ENCODE measurements at regions not wholly inside any gene's neighbourhood (a gene's known extent, or its start where the extent isn't known, plus 50 kb on each side); places are given as distances from the start of the nearest gene placed in this dataset.

DNA sequence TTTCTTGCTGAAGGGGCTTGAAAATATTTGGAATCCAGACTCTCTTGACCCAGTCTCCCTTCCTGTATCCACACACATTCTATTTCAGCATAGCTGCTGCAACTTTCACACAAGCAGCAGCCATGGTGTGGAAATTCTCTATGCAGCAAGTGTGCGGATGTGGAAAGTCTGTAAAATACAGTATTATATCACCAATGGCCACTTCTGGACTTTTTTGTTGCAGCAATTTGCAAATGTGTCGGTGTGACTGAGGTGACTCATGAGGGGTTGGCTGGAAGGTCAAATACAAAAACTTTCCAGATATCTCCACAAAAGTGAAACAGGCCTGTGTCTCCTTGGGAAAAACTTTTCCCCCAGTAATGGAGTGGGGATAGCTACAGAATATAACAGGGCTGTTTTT, 299.3 kb upstream of the GYPC start:
- peaks cover 0 to 3% (median 0%) of the 10 kb centered on the region in 3 donors for H3K9me3 Mint-ChIP-seq
- no peak overlapping the region for H3K27ac Mint-ChIP-seq
- no peak for ATAC-seq (replicated peaks in 1 of 4)
- WGBS (ENCODE audit: insufficient coverage) = no CpG with 5 or more reads among the region's 2 CpGs
- Histone ChIP-seq H3K27ac (ENCODE audit: low read length) (no peak overlapping the region), H3K9me3 (no peaks in the 10 kb centered on the region), H3K36me3 (ENCODE audit: control insufficient read depth in 2 of 2, extremely low read depth in 1 of 2, insufficient read depth in 1 of 2, low read length in 1 of 2) (no peaks in the 10 kb centered on the region), H3K4me1 (ENCODE audit: control insufficient read depth in 1 of 2, extremely low read depth in 1 of 2, insufficient read depth in 2 of 2, low read length in 2 of 2) (no peaks in the 10 kb centered on the region), H3K4me3 (ENCODE audit: control insufficient read depth in 1 of 2, extremely low read depth in 1 of 2, low read length in 1 of 2) (no peak overlapping the region), H3K27me3 (replicated peaks in 1 of 2; ENCODE audit: control insufficient read depth in 2 of 2, extremely low read depth in 1 of 2, insufficient read depth in 2 of 2, low read length in 1 of 2) (peaks cover 0 to 3% of the 10 kb centered on the region in 2 experiments)
- H3K4me1 Mint-ChIP-seq = no peaks in the 10 kb centered on the region
- no peak for DNase-seq
- H3K27me3 Mint-ChIP-seq = peaks cover 0 to 10% of the 10 kb centered on the region in 2 donors
- H3K36me3 Mint-ChIP-seq = no peaks in the 10 kb centered on the region
- no peak overlapping the region for H3K4me3 Mint-ChIP-seq
- ChIA-PET CTCF (no interaction called here), POLR2A (no interaction called here)

DNA sequence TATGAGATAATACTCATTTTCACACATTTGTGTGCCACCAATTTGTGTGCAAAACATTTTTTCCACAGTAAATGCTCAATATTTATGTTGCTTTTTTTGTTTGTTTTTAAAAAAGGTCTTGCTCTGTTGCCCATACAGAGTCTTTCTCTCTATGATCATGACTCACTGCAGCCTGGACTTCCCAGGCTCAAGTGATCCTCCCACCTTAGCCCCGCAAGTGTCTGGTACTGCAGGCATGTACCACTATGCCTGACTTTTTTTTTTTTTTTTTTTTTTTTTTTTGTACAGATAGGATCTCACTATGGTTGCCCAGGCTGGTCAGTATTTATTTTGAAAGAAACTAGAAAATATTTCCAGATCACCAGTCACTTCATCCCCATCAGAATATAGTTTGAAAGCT, 297.8 kb upstream of the GYPC start:
- H3K4me3 Mint-ChIP-seq = no peak overlapping the region

DNA sequence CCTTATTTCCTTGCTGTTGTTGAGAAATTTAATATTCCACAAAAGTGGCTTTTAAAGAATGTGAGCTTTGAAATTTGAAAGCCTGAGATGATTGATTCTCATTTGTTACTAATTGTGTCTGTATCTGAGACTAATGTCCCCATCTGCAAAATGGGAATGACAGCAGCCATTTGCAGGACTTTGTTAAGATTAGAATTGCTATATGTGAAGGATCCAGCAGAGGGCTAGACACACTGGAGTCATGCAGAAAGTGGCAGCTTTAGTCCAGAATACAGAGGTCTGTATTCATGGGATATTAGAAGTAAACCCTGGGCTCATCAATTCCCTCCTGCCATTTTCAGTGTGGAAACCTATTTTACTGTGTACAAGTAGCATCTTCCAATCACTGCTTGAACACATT, 296.5 kb upstream of the GYPC start:
- no peak overlapping the region for H3K4me3 Mint-ChIP-seq
- no peaks in the 10 kb centered on the region for H3K9me3 Mint-ChIP-seq
- no peaks in the 10 kb centered on the region for H3K9me3 ChIP-seq
- no peak overlapping the region for H3K27ac ChIP-seq (ENCODE audit: low read length)
- H3K27me3 Mint-ChIP-seq = peaks cover 0 to 8% of the 10 kb centered on the region in 2 donors
- H3K4me1 Mint-ChIP-seq = no peaks in the 10 kb centered on the region
- H3K4me3 ChIP-seq (ENCODE audit: control insufficient read depth in 1 of 2, extremely low read depth in 1 of 2, low read length in 1 of 2) = no peak overlapping the region
- POLR2A ChIA-PET = no interaction called here
- peak in 1 of 35 experiments; percentile 27 for DNase-seq
- H3K27ac Mint-ChIP-seq = no peak overlapping the region
- CTCF ChIA-PET = interaction anchor here in 1 of 2 donors (0.6 kb wide), 1 partner anchor 327 kb away, joined by 5 read pairs; no protein-coding TSS in a partner anchor
- H3K27me3 ChIP-seq (replicated peaks in 1 of 2; ENCODE audit: control insufficient read depth in 2 of 2, extremely low read depth in 1 of 2, insufficient read depth in 2 of 2, low read length in 1 of 2) = peaks cover 0 to 3% of the 10 kb centered on the region in 2 experiments
- no peaks in the 10 kb centered on the region for H3K36me3 Mint-ChIP-seq
- no peak for ATAC-seq (replicated peaks in 1 of 4)
- no peaks in the 10 kb centered on the region for H3K4me1 ChIP-seq (ENCODE audit: control insufficient read depth in 1 of 2, extremely low read depth in 1 of 2, insufficient read depth in 2 of 2, low read length in 2 of 2)
- H3K36me3 ChIP-seq (ENCODE audit: control insufficient read depth in 2 of 2, extremely low read depth in 1 of 2, insufficient read depth in 1 of 2, low read length in 1 of 2) = no peaks in the 10 kb centered on the region

More for the DNA sequence above, 297.8 kb upstream of the GYPC start:
- CTCF ChIA-PET = no interaction called here
- Histone ChIP-seq H3K9me3 (no peaks in the 10 kb centered on the region), H3K27me3 (replicated peaks in 1 of 2; ENCODE audit: control insufficient read depth in 2 of 2, extremely low read depth in 1 of 2, insufficient read depth in 2 of 2, low read length in 1 of 2) (peaks cover 0 to 3% of the 10 kb centered on the region in 2 experiments), H3K4me3 (ENCODE audit: control insufficient read depth in 1 of 2, extremely low read depth in 1 of 2, low read length in 1 of 2) (no peak overlapping the region), H3K36me3 (ENCODE audit: control insufficient read depth in 2 of 2, extremely low read depth in 1 of 2, insufficient read depth in 1 of 2, low read length in 1 of 2) (no peaks in the 10 kb centered on the region), H3K4me1 (ENCODE audit: control insufficient read depth in 1 of 2, extremely low read depth in 1 of 2, insufficient read depth in 2 of 2, low read length in 2 of 2) (no peaks in the 10 kb centered on the region), H3K27ac (ENCODE audit: low read length) (no peak overlapping the region)
- POLR2A ChIA-PET = interaction anchor here in 1 of 2 donors (0.7 kb wide), 1 partner anchor 11 kb away, joined by 7 read pairs; no protein-coding TSS in a partner anchor
- ATAC-seq (replicated peaks in 1 of 4) (no peak), DNase-seq (no peak)
- Mint-ChIP-seq H3K4me1 (no peaks in the 10 kb centered on the region), H3K27me3 (peaks cover 0 to 7% of the 10 kb centered on the region in 2 donors), H3K27ac (no peak overlapping the region), H3K9me3 (no peaks in the 10 kb centered on the region), H3K36me3 (no peaks in the 10 kb centered on the region)
- WGBS (ENCODE audit: insufficient coverage) = no CpG with 5 or more reads among the region's 1 CpG

DNA sequence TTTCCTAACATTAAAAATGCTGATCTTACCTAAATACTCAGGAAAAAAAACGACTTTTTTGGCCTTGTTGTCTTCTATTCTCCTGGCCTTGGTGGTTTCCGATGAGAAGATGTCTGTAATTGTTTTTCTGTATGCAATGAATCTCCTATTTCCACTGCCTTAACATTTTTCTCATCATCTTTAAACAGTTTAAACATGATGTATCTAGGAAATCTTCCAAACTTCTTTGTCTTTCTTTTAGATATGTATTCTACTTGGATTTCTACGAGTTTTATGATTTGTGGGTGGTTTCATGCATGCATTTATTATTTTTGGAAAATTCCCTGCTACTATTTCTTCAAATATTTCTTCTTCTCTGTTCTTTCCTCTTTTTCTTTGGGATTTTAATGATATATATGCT, 288.6 kb upstream of the GYPC start:
- H3K27ac ChIP-seq (ENCODE audit: low read length) = no peak overlapping the region
- no peak for DNase-seq
- Mint-ChIP-seq H3K9me3 (no peaks in the 10 kb centered on the region), H3K27me3 (peaks cover 0 to 6% of the 10 kb centered on the region in 2 donors), H3K36me3 (no peaks in the 10 kb centered on the region), H3K4me3 (no peak overlapping the region), H3K4me1 (no peaks in the 10 kb centered on the region), H3K27ac (no peak overlapping the region)
- H3K27me3 ChIP-seq (replicated peaks in 1 of 2; ENCODE audit: control insufficient read depth in 2 of 2, extremely low read depth in 1 of 2, insufficient read depth in 2 of 2, low read length in 1 of 2) = no peaks in the 10 kb centered on the region
- no peaks in the 10 kb centered on the region for H3K36me3 ChIP-seq (ENCODE audit: control insufficient read depth in 2 of 2, extremely low read depth in 1 of 2, insufficient read depth in 1 of 2, low read length in 1 of 2)
- no peaks in the 10 kb centered on the region for H3K9me3 ChIP-seq
- POLR2A ChIA-PET = no interaction called here
- no peak overlapping the region for H3K4me3 ChIP-seq (ENCODE audit: control insufficient read depth in 1 of 2, extremely low read depth in 1 of 2, low read length in 1 of 2)
- CTCF ChIA-PET = no interaction called here
- ATAC-seq (replicated peaks in 1 of 4) = no peak
- WGBS (ENCODE audit: insufficient coverage) = no CpG with 5 or more reads among the region's 3 CpGs
- H3K4me1 ChIP-seq (ENCODE audit: control insufficient read depth in 1 of 2, extremely low read depth in 1 of 2, insufficient read depth in 2 of 2, low read length in 2 of 2) = no peaks in the 10 kb centered on the region

DNA sequence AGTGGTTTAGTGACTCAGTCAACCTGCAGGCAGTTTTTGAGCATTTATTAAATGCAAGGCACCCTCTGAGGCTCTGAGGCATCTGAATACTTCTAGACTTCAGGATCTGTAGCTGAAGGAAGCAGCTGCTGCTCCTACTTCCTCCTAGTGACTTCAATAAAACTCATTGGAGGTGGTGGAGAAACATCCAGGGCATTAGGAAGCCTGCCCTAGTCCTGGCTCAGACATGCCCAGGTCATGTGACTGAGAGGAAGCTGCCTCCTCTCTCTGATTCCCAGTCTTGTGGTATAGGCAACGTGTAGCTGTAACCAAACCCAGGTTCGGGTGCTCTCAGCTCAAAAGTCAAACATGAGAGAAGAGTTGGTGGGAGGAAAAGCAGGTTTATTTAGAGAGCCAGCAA, 287.2 kb upstream of the GYPC start:
- Mint-ChIP-seq H3K4me3 (no peak overlapping the region), H3K27me3 (peaks cover 0 to 6% of the 10 kb centered on the region in 2 donors), H3K36me3 (no peaks in the 10 kb centered on the region), H3K27ac (no peak overlapping the region), H3K4me1 (no peaks in the 10 kb centered on the region), H3K9me3 (no peaks in the 10 kb centered on the region)
- Histone ChIP-seq H3K4me1 (ENCODE audit: control insufficient read depth in 1 of 2, extremely low read depth in 1 of 2, insufficient read depth in 2 of 2, low read length in 2 of 2) (no peaks in the 10 kb centered on the region), H3K27me3 (replicated peaks in 1 of 2; ENCODE audit: control insufficient read depth in 2 of 2, extremely low read depth in 1 of 2, insufficient read depth in 2 of 2, low read length in 1 of 2) (no peaks in the 10 kb centered on the region), H3K27ac (ENCODE audit: low read length) (no peak overlapping the region), H3K4me3 (ENCODE audit: control insufficient read depth in 1 of 2, extremely low read depth in 1 of 2, low read length in 1 of 2) (no peak overlapping the region), H3K36me3 (ENCODE audit: control insufficient read depth in 2 of 2, extremely low read depth in 1 of 2, insufficient read depth in 1 of 2, low read length in 1 of 2) (no peaks in the 10 kb centered on the region), H3K9me3 (no peaks in the 10 kb centered on the region)
- ChIA-PET CTCF (no interaction called here), POLR2A (no interaction called here)
- DNase-seq = no peak
- no CpG with 5 or more reads among the region's 2 CpGs for WGBS (ENCODE audit: insufficient coverage)
- ATAC-seq (replicated peaks in 1 of 4) = no peak

DNA sequence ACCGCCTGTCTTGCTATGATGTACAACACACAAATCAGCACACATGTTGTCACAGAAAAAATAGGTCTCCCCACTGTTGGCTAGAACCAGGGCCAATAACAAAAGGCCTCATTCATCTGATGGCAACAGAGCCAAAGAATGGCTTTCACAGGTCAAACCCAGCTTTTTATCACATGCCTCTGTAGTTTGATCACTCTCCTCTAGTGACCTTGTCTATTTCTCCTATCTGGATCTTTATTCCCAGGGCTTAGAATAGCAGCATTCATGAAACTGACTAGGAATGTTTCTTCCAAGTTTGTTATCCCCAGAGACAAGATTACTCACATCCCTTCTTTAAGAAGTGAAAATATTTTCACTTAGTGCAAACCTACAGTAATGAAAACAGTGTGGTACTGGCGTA, 285.8 kb upstream of the GYPC start:
- H3K4me1 Mint-ChIP-seq = no peaks in the 10 kb centered on the region
- no peaks in the 10 kb centered on the region for H3K9me3 Mint-ChIP-seq
- H3K36me3 Mint-ChIP-seq = no peaks in the 10 kb centered on the region
- no peaks in the 10 kb centered on the region for H3K4me1 ChIP-seq (ENCODE audit: control insufficient read depth in 1 of 2, extremely low read depth in 1 of 2, insufficient read depth in 2 of 2, low read length in 2 of 2)
- no peaks in the 10 kb centered on the region for H3K27me3 Mint-ChIP-seq
- POLR2A ChIA-PET = no interaction called here
- no peak overlapping the region for H3K27ac ChIP-seq (ENCODE audit: low read length)
- no peak for ATAC-seq (replicated peaks in 1 of 4)
- H3K9me3 ChIP-seq = no peaks in the 10 kb centered on the region
- no peak overlapping the region for H3K27ac Mint-ChIP-seq
- no peak for DNase-seq
- H3K4me3 ChIP-seq (ENCODE audit: control insufficient read depth in 1 of 2, extremely low read depth in 1 of 2, low read length in 1 of 2) = no peak overlapping the region
- CTCF ChIA-PET = no interaction called here
- no peak overlapping the region for H3K4me3 Mint-ChIP-seq
- H3K36me3 ChIP-seq (ENCODE audit: control insufficient read depth in 2 of 2, extremely low read depth in 1 of 2, insufficient read depth in 1 of 2, low read length in 1 of 2) = no peaks in the 10 kb centered on the region
- H3K27me3 ChIP-seq (replicated peaks in 1 of 2; ENCODE audit: control insufficient read depth in 2 of 2, extremely low read depth in 1 of 2, insufficient read depth in 2 of 2, low read length in 1 of 2) = no peaks in the 10 kb centered on the region
- 57% methylated on average over 1 of the region's 2 CpGs for WGBS (ENCODE audit: insufficient coverage)

DNA sequence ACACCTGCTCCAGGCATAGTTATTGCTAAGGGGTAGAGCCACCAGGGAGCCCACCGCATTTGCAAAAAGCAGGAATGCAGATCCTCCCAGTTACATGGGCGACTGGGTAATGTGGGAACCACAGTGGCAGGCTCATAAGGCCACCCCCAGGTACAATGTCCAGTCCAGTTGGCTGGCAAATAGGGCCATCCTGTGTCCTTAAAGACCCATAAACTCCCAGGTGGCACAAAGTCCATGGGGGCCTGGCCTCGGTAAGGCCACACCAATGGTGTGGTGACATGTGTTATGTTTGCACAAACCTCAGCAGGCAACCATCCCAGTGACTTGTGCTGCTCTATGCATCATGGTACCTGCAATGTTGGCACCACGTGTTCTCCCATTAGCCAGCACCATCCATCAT, 283.6 kb upstream of the GYPC start:
- ChIA-PET POLR2A (no interaction called here), CTCF (no interaction called here)
- ATAC-seq (replicated peaks in 1 of 4) (no peak), DNase-seq (no peak)
- Mint-ChIP-seq H3K9me3 (no peaks in the 10 kb centered on the region), H3K4me3 (no peak overlapping the region), H3K4me1 (no peaks in the 10 kb centered on the region), H3K36me3 (no peaks in the 10 kb centered on the region), H3K27ac (no peak overlapping the region), H3K27me3 (peaks cover 0 to 3% of the 10 kb centered on the region in 2 donors)
- Histone ChIP-seq H3K36me3 (ENCODE audit: control insufficient read depth in 2 of 2, extremely low read depth in 1 of 2, insufficient read depth in 1 of 2, low read length in 1 of 2) (no peaks in the 10 kb centered on the region), H3K9me3 (no peaks in the 10 kb centered on the region), H3K4me3 (ENCODE audit: control insufficient read depth in 1 of 2, extremely low read depth in 1 of 2, low read length in 1 of 2) (no peak overlapping the region), H3K27ac (ENCODE audit: low read length) (no peak overlapping the region), H3K27me3 (replicated peaks in 1 of 2; ENCODE audit: control insufficient read depth in 2 of 2, extremely low read depth in 1 of 2, insufficient read depth in 2 of 2, low read length in 1 of 2) (no peaks in the 10 kb centered on the region), H3K4me1 (ENCODE audit: control insufficient read depth in 1 of 2, extremely low read depth in 1 of 2, insufficient read depth in 2 of 2, low read length in 2 of 2) (no peaks in the 10 kb centered on the region)
- 78% methylated on average over 4 of the region's 4 CpGs for WGBS (ENCODE audit: insufficient coverage)
